ENCODE measurements at regions not wholly inside any gene's neighbourhood (a gene's known extent, or its start where the extent isn't known, plus 50 kb on each side); places are given as distances from the start of the nearest gene placed in this dataset.

GRCh38 chr7:26525398-26526264 lies 234.0 kb downstream of the SNX10 start:
- no peaks in the 10 kb centered on the region for H3K27me3 Mint-ChIP-seq (ENCODE audit: unreplicated experiment)
- peak overlapping the region; percentile 40 for H3K27ac Mint-ChIP-seq (ENCODE audit: unreplicated experiment)
- H3K4me3 Mint-ChIP-seq (ENCODE audit: unreplicated experiment): no peak overlapping the region
- peaks cover 4% of the 10 kb centered on the region for H3K36me3 Mint-ChIP-seq (ENCODE audit: unreplicated experiment)
- H3K9me3 Mint-ChIP-seq (ENCODE audit: unreplicated experiment): peaks cover 5% of the 10 kb centered on the region
- TF ChIP-seq CTCF (IDR thresholded peaks at IDR 0.05; ENCODE audit: partially characterized antibody, unreplicated experiment): no peak
- peaks cover 14% of the 10 kb centered on the region for H3K4me1 Mint-ChIP-seq (ENCODE audit: low read depth, unreplicated experiment)
- DNase-seq: no peak

- Mint-ChIP-seq H3K4me1 (ENCODE audit: low read depth, unreplicated experiment) (peaks cover 20% of the 10 kb centered on the region), H3K9me3 (ENCODE audit: unreplicated experiment) (peaks cover 5% of the 10 kb centered on the region), H3K4me3 (ENCODE audit: unreplicated experiment) (no peak overlapping the region), H3K27me3 (ENCODE audit: unreplicated experiment) (no peaks in the 10 kb centered on the region), H3K27ac (ENCODE audit: unreplicated experiment) (no peak overlapping the region), H3K36me3 (ENCODE audit: unreplicated experiment) (peaks cover 4% of the 10 kb centered on the region)
- no peak for DNase-seq
- no peak for TF ChIP-seq CTCF (IDR thresholded peaks at IDR 0.05; ENCODE audit: partially characterized antibody, unreplicated experiment)
Measured at GRCh38 chr7:26526265-26526587, 234.6 kb downstream of the SNX10 start.

GRCh38 chr7:26531926-26532325 lies 240.3 kb downstream of the SNX10 start:
- Mint-ChIP-seq H3K27ac (ENCODE audit: unreplicated experiment) (peak overlapping the region; percentile 11), H3K27me3 (ENCODE audit: unreplicated experiment) (no peaks in the 10 kb centered on the region), H3K9me3 (ENCODE audit: unreplicated experiment) (no peaks in the 10 kb centered on the region), H3K36me3 (ENCODE audit: unreplicated experiment) (no peaks in the 10 kb centered on the region), H3K4me1 (ENCODE audit: low read depth, unreplicated experiment) (peaks cover 48% of the 10 kb centered on the region), H3K4me3 (ENCODE audit: unreplicated experiment) (peak overlapping the region; percentile 12)
- TF ChIP-seq CTCF (IDR thresholded peaks at IDR 0.05; ENCODE audit: partially characterized antibody, unreplicated experiment): no peak
- DNase-seq: no peak

- no peak for DNase-seq
- peaks cover 47% of the 10 kb centered on the region for H3K4me1 Mint-ChIP-seq (ENCODE audit: low read depth, unreplicated experiment)
Measured at GRCh38 chr7:26532471-26532870, 240.8 kb downstream of the SNX10 start.

More at GRCh38 chr7:26532471-26532870, 240.8 kb downstream of the SNX10 start:
- TF ChIP-seq CTCF (IDR thresholded peaks at IDR 0.05; ENCODE audit: partially characterized antibody, unreplicated experiment): no peak
- H3K27me3 Mint-ChIP-seq (ENCODE audit: unreplicated experiment): no peaks in the 10 kb centered on the region
- no peaks in the 10 kb centered on the region for H3K36me3 Mint-ChIP-seq (ENCODE audit: unreplicated experiment)
- peaks cover under 1% of the 10 kb centered on the region for H3K9me3 Mint-ChIP-seq (ENCODE audit: unreplicated experiment)
- H3K4me3 Mint-ChIP-seq (ENCODE audit: unreplicated experiment): no peak overlapping the region
- no peak overlapping the region for H3K27ac Mint-ChIP-seq (ENCODE audit: unreplicated experiment)
